ENCODE measurements at regions not wholly inside any gene's neighbourhood (a gene's known extent, or its start where the extent isn't known, plus 50 kb on each side); places are given as distances from the start of the nearest gene placed in this dataset.
A peak's percentile ranks its signal among the peaks of the same experiment; 100 is the strongest.

GRCh38 chr9:86756576-86757381 lies 190.5 kb downstream of the GAS1 start:
- DNase-seq, result no peak

GRCh38 chr9:86755561-86755941 lies 191.8 kb downstream of the GAS1 start:
- DNase-seq, result no peak

GRCh38 chr9:86754581-86755560 lies 192.4 kb downstream of the GAS1 start:
- no peak for DNase-seq

- no peak for DNase-seq
Observed at GRCh38 chr9:86753836-86754235, 193.5 kb downstream of the GAS1 start.

- DNase-seq, result no peak
Observed at GRCh38 chr9:86752733-86753132, 194.6 kb downstream of the GAS1 start.

- no peak for DNase-seq
Observed at GRCh38 chr9:86751956-86752355, 195.3 kb downstream of the GAS1 start.

GRCh38 chr9:86751207-86751606 lies 196.1 kb downstream of the GAS1 start:
- no peak for DNase-seq

GRCh38 chr9:86749894-86750255 lies 197.4 kb downstream of the GAS1 start:
- DNase-seq, result no peak

GRCh38 chr9:86749161-86749893 lies 198.0 kb downstream of the GAS1 start:
- DNase-seq, result no peak

GRCh38 chr9:86747711-86748110 lies 199.6 kb downstream of the GAS1 start:
- DNase-seq, result no peak

GRCh38 chr9:86741311-86742208 lies 205.7 kb downstream of the GAS1 start:
- DNase-seq, result no peak

- DNase-seq, result no peak
Observed at GRCh38 chr9:86735772-86736458, 211.4 kb downstream of the GAS1 start.

GRCh38 chr9:86734771-86735170 lies 212.5 kb downstream of the GAS1 start:
- DNase-seq, result no peak

- no peak for DNase-seq
Observed at GRCh38 chr9:86733929-86734328, 213.4 kb downstream of the GAS1 start.

GRCh38 chr9:86732514-86733171 lies 214.7 kb downstream of the GAS1 start:
- DNase-seq, result no peak

GRCh38 chr9:86731511-86732063 lies 215.7 kb downstream of the GAS1 start:
- DNase-seq, result no peak

- no peak for DNase-seq
Observed at GRCh38 chr9:86730163-86730928, 217.0 kb downstream of the GAS1 start.

GRCh38 chr9:86724529-86724928 lies 222.8 kb downstream of the GAS1 start:
- DNase-seq, result no peak

GRCh38 chr9:86723346-86723745 lies 224.0 kb downstream of the GAS1 start:
- peak in 1 of 5 experiments; percentile 12 for DNase-seq

GRCh38 chr9:86722706-86723075 lies 224.6 kb downstream of the GAS1 start:
- no peak for DNase-seq

Measured in T-helper 2 cell (primary cell).